ENCODE measurements at regions not wholly inside any gene's neighbourhood (a gene's known extent, or its start where the extent isn't known, plus 50 kb on each side); places are given as distances from the start of the nearest gene placed in this dataset.

DNA sequence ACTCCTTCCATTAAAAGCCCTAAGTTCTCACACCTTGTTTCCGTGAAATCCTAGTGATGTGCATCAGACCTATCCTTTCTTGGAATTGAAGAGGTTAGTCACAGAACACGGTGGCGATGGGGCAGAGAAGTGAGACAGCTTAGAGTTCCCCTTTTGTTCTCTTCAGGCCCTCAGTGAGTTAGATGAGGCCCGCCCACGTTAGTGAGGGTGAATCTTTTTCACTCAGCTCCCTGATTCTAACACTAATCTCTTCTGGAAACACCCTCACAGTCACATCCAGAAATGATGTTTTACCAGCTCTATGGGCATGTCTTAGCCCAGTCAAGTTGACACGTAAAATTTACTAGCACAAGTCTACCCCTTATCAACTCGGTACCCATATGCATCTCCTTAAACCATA, 172.7 kb upstream of the NOX3 start:
- TF ChIP-seq, protein P1, sequence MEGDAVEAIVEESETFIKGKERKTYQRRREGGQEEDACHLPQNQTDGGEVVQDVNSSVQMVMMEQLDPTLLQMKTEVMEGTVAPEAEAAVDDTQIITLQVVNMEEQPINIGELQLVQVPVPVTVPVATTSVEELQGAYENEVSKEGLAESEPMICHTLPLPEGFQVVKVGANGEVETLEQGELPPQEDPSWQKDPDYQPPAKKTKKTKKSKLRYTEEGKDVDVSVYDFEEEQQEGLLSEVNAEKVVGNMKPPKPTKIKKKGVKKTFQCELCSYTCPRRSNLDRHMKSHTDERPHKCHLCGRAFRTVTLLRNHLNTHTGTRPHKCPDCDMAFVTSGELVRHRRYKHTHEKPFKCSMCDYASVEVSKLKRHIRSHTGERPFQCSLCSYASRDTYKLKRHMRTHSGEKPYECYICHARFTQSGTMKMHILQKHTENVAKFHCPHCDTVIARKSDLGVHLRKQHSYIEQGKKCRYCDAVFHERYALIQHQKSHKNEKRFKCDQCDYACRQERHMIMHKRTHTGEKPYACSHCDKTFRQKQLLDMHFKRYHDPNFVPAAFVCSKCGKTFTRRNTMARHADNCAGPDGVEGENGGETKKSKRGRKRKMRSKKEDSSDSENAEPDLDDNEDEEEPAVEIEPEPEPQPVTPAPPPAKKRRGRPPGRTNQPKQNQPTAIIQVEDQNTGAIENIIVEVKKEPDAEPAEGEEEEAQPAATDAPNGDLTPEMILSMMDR (IDR thresholded peaks at IDR 0.05): no peak
- TF ChIP-seq EZH2 (IDR thresholded peaks at IDR 0.05): no peak

All from neural progenitor cell (in vitro differentiated cells).